SKM-1 (cell line): ENCODE measurements at regions not wholly inside any gene's neighbourhood (a gene's known extent, or its start where the extent isn't known, plus 50 kb on each side); places are given as distances from the start of the nearest gene placed in this dataset.
A peak's percentile ranks its signal among the peaks of the same experiment; 100 is the strongest.
"Not testable (repeated sequence)": the region's sequence is repeated elsewhere in the genome, so short reads cannot be mapped to it uniquely, and the experiment has no call there.

ENCODE experiments used
- DNase-seq: peaks from one replicate; lab custom pipeline; 2025; ENCODE audit not compliant: unreplicated experiment; lab: John Stamatoyannopoulos, UW

GRCh38 chr6:87772597-87773530 lies 70.8 kb upstream of the AKIRIN2 start:
- DNase-seq = no peak

GRCh38 chr6:87767478-87767877 lies 65.4 kb upstream of the AKIRIN2 start:
- no peak for DNase-seq

GRCh38 chr6:87766211-87766610 lies 64.2 kb upstream of the AKIRIN2 start:
- DNase-seq = no peak

- no peak for DNase-seq
Measured at GRCh38 chr6:87763901-87764300, 61.9 kb upstream of the AKIRIN2 start.

GRCh38 chr6:87763276-87763675 lies 61.2 kb upstream of the AKIRIN2 start:
- DNase-seq = no peak

- DNase-seq = no peak
Measured at GRCh38 chr6:87762116-87762515, 60.1 kb upstream of the AKIRIN2 start.

- DNase-seq = no peak
Measured at GRCh38 chr6:87757792-87758191, 55.8 kb upstream of the AKIRIN2 start.

GRCh38 chr6:87756858-87757257 lies 54.8 kb upstream of the AKIRIN2 start:
- DNase-seq = peak; percentile 97

GRCh38 chr6:87755708-87756671 lies 54.0 kb upstream of the AKIRIN2 start:
- no peak for DNase-seq

GRCh38 chr6:87754828-87755227 lies 52.8 kb upstream of the AKIRIN2 start:
- DNase-seq = no peak

- DNase-seq = no peak
Measured at GRCh38 chr6:87753131-87753685, 51.2 kb upstream of the AKIRIN2 start.

- not testable (repeated sequence) for DNase-seq
Measured at GRCh38 chr6:87752503-87752902, 50.5 kb upstream of the AKIRIN2 start.
